SK-N-SH treated with all-trans-retinoic acid at 6 μM for 48 hours (cell line): ENCODE measurements at regions not wholly inside any gene's neighbourhood (a gene's known extent, or its start where the extent isn't known, plus 50 kb on each side); places are given as distances from the start of the nearest gene placed in this dataset.

Experiments
- ATAC-seq: fragments of 200-7000 bp; cut with Tn5 transposase; 3 replicates; pipeline ENCODE4 v1.9.1; 2020; ENCODE audit warnings: mild to moderate bottlenecking, moderate library complexity
- ARNTL ChIP-seq: fragments of 450-650 bp; formaldehyde crosslinking; IDR thresholded peaks from 2 replicates; pipeline ENCODE4 v1.5.0; 2020; ENCODE audit warnings: low read depth, mild to moderate bottlenecking, moderate library complexity, borderline replicate concordance
- BACH2 ChIP-seq: fragments of 250-450 bp; sonication (Bioruptor Pico); IDR thresholded peaks from 2 replicates; pipeline ENCODE4 v1.9.0; 2021; ENCODE audit warnings: mild to moderate bottlenecking, borderline replicate concordance
- CSDC2 ChIP-seq: fragments of 250-450 bp; sonication (Bioruptor Pico); IDR thresholded peaks from 2 replicates; pipeline ENCODE4 v1.5.0; 2020; ENCODE audit warnings: mild to moderate bottlenecking, moderate library complexity
- ESRRG ChIP-seq: fragments of 250-450 bp; sonication (Bioruptor Pico); IDR thresholded peaks from 2 replicates; pipeline ENCODE4 v1.6.1; 2021; ENCODE audit warnings: mild to moderate bottlenecking
- GLIS3 ChIP-seq: fragments of 250-450 bp; sonication (Bioruptor Pico); IDR thresholded peaks from 2 replicates; pipeline ENCODE4 v1.5.0; 2020; ENCODE audit warnings: mild to moderate bottlenecking, moderate library complexity
- ISL1 ChIP-seq: fragments of 250-450 bp; sonication (Bioruptor Pico); IDR thresholded peaks from 2 replicates; pipeline ENCODE4 v2.1.2; 2022; ENCODE audit warnings: mild to moderate bottlenecking, moderate library complexity
- OSR1 ChIP-seq: fragments of 250-450 bp; sonication (Bioruptor Pico); IDR thresholded peaks from 2 replicates; pipeline ENCODE4 v1.8.0; 2022; ENCODE audit warnings: moderate library complexity, mild to moderate bottlenecking, inconsistent platforms
- POU6F1 ChIP-seq: fragments of 250-450 bp; sonication (Bioruptor Pico); IDR thresholded peaks from 2 replicates; pipeline ENCODE4 v1.8.0; 2021; ENCODE audit warnings: low read depth, mild to moderate bottlenecking, moderate library complexity, borderline replicate concordance
- PPARA ChIP-seq: fragments of 250-450 bp; sonication (Bioruptor Pico); IDR thresholded peaks from 2 replicates; pipeline ENCODE4 v1.5.0; 2020; ENCODE audit warnings: mild to moderate bottlenecking, borderline replicate concordance
- RARB ChIP-seq: fragments of 250-450 bp; sonication (Bioruptor Pico); IDR thresholded peaks from 2 replicates; pipeline ENCODE4 v1.8.0; 2021; ENCODE audit warnings: mild to moderate bottlenecking, moderate library complexity
- SNAI2 ChIP-seq: fragments of 250-450 bp; sonication (Bioruptor Pico); IDR thresholded peaks from 2 replicates; pipeline ENCODE4 v1.5.0; 2020; ENCODE audit warnings: mild to moderate bottlenecking, moderate library complexity
- TCF4 ChIP-seq: fragments of 250-450 bp; sonication (Bioruptor Pico); IDR thresholded peaks from 2 replicates; pipeline ENCODE4 v1.8.0; 2021; ENCODE audit warnings: mild to moderate bottlenecking, moderate library complexity, borderline replicate concordance
- TOX ChIP-seq: fragments of 250-450 bp; sonication (Bioruptor Pico); IDR thresholded peaks from 2 replicates; pipeline ENCODE4 v1.8.0; 2021; ENCODE audit warnings: mild to moderate bottlenecking, moderate library complexity, borderline replicate concordance
- ZC3H10 ChIP-seq: fragments of 250-450 bp; sonication (Bioruptor Pico); IDR thresholded peaks from 2 replicates; pipeline ENCODE4 v1.5.1; 2021; ENCODE audit warnings: mild to moderate bottlenecking, moderate library complexity
- ZFP3 ChIP-seq: fragments of 250-450 bp; sonication (Bioruptor Pico); IDR thresholded peaks from 2 replicates; pipeline ENCODE4 v1.5.0; 2020; ENCODE audit warnings: mild to moderate bottlenecking, moderate library complexity
- ZFP30 ChIP-seq: fragments of 450-650 bp; formaldehyde crosslinking; IDR thresholded peaks from 2 replicates; pipeline ENCODE4 v1.5.0; 2022; ENCODE audit warnings: mild to moderate bottlenecking, moderate library complexity
- ZNF565 ChIP-seq: fragments of 450-650 bp; formaldehyde crosslinking; conservative IDR thresholded peaks from 2 replicates; pipeline ENCODE4 v1.5.0; 2020; ENCODE audit warnings: low read depth, mild to moderate bottlenecking, moderate library complexity
- ZNF70 ChIP-seq: fragments of 450-650 bp; formaldehyde crosslinking; IDR thresholded peaks from 2 replicates; pipeline ENCODE4 v1.5.0; 2020; ENCODE audit warnings: mild to moderate bottlenecking, moderate library complexity
- ZNF8 ChIP-seq: fragments of 450-650 bp; formaldehyde crosslinking; IDR thresholded peaks from 2 replicates; pipeline ENCODE4 v1.5.0; 2020; ENCODE audit warnings: mild to moderate bottlenecking, moderate library complexity
- TF ChIP-seq, protein P1 (sequence below): fragments of 250-450 bp; sonication (Bioruptor Pico); IDR thresholded peaks from 2 replicates; pipeline ENCODE4 v1.5.1; 2020; ENCODE audit warnings: low read depth, mild to moderate bottlenecking, moderate library complexity
- TF ChIP-seq, protein P2 (sequence below): fragments of 250-450 bp; sonication (Bioruptor Pico); IDR thresholded peaks from 2 replicates; pipeline ENCODE4 v1.8.0; 2020; ENCODE audit warnings: mild to moderate bottlenecking, moderate library complexity, borderline replicate concordance
- TF ChIP-seq, protein P3 (sequence below): fragments of 250-450 bp; sonication (Bioruptor Pico); IDR thresholded peaks from 2 replicates; pipeline ENCODE4 v1.5.0; 2020; ENCODE audit warnings: mild to moderate bottlenecking, moderate library complexity

DNA sequence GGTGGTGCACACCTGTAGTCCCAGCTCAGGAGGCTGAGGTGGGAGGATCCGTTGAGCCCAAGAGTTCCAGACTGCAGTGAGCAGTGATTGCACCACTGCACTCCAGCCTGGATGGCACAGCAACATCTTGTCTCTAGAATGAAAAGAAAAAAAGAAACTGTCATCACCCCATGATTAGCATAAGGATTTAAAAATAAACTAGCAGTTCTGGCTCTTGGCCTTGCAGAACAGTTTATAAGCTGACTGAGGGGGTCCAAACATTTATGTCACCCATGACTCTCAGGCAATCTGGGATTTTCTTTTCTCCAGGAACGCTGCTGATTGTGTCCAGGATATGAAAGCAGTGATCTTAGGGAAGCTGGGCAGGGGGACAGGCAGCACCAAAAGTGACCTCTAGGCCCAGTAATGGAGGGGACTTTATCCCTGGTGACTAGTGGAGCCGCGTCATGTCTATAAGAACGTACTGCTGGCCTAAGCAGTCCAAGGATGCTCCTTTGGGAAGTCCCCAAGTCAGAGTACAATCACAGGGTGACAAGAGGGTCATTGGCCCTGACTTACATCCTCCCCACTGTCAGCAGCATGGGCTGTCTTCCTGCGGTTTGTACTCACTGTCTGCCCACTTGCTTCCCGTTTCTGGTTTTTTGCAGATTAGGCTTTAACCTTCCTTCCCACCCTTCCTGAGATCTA is 177.4 kb downstream of the ARHGAP12 start:
- TF ChIP-seq ISL1 (CRISPR knock-in tag) = no peak
- TF ChIP-seq, all 23 proteins: peak for 0
- ATAC-seq = no peak

DNA sequence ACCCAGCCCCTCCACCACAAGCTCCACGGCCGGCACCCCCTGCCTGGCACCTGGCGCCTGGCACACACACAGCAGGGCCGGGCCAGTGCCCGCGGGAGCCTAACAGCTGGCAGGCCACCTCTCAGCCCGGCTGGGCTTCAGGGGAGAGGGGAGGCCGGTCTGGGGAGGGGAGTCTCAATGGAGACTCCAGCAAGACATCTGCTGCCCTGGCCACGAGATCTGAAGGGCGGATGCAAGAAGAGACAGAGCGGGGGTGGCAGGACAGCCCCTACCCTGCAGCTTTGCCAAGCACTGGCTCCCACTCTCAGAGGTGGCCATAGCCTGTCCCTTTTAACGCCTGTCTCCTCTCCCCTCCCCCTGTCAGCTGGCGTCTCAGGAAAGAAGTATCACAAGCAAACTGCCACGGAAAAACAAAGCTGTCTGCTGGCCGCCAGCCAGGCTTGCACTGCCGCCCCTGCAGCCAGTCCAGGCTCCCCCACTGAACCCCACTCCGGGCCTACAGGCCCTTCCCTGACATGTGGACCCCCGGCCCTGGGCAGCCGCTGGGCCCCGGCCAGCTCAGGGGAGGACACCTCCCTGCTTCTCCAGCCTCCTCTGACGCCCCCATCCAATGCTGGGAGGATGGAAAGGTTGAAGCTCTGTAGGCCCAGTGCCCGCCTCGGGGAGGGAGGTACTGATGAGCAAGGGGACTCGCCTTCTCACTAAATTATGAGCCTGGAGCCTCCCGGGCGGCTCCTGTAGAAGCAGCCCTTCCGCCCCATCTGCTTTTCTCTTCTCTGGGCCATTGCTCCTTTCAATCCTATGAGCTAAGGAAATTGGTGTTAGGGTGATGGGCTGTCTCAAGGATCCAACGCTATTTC is 178.4 kb downstream of the ARHGAP12 start:
- peak; percentile 22 for ATAC-seq
- TF ChIP-seq ZFP30 (CRISPR knock-in tag) (no peak), POU6F1 (CRISPR knock-in tag) (no peak), ZNF8 (CRISPR knock-in tag) (no peak), ZC3H10 (no peak), BACH2 (CRISPR knock-in tag) (no peak), CSDC2 (CRISPR knock-in tag) (no peak), PPARA (CRISPR knock-in tag) (no peak), ESRRG (no peak), ZFP3 (CRISPR knock-in tag) (no peak), ARNTL (no peak), SNAI2 (CRISPR knock-in tag) (no peak), ISL1 (CRISPR knock-in tag) (no peak), TOX (CRISPR knock-in tag) (no peak), GLIS3 (CRISPR knock-in tag) (no peak), ZNF565 (CRISPR knock-in tag) (no peak), OSR1 (CRISPR knock-in tag) (no peak), RARB (CRISPR knock-in tag) (no peak)
- TF ChIP-seq, protein P1, sequence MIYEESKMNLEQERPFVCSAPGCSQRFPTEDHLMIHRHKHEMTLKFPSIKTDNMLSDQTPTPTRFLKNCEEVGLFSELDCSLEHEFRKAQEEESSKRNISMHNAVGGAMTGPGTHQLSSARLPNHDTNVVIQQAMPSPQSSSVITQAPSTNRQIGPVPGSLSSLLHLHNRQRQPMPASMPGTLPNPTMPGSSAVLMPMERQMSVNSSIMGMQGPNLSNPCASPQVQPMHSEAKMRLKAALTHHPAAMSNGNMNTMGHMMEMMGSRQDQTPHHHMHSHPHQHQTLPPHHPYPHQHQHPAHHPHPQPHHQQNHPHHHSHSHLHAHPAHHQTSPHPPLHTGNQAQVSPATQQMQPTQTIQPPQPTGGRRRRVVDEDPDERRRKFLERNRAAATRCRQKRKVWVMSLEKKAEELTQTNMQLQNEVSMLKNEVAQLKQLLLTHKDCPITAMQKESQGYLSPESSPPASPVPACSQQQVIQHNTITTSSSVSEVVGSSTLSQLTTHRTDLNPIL (CRISPR knock-in tag) = no peak
- TF ChIP-seq, protein P2, sequence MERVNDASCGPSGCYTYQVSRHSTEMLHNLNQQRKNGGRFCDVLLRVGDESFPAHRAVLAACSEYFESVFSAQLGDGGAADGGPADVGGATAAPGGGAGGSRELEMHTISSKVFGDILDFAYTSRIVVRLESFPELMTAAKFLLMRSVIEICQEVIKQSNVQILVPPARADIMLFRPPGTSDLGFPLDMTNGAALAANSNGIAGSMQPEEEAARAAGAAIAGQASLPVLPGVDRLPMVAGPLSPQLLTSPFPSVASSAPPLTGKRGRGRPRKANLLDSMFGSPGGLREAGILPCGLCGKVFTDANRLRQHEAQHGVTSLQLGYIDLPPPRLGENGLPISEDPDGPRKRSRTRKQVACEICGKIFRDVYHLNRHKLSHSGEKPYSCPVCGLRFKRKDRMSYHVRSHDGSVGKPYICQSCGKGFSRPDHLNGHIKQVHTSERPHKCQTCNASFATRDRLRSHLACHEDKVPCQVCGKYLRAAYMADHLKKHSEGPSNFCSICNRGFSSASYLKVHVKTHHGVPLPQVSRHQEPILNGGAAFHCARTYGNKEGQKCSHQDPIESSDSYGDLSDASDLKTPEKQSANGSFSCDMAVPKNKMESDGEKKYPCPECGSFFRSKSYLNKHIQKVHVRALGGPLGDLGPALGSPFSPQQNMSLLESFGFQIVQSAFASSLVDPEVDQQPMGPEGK = no peak

- TF ChIP-seq POU6F1 (CRISPR knock-in tag) (no peak), GLIS3 (CRISPR knock-in tag) (no peak), TCF4 (CRISPR knock-in tag) (no peak), PPARA (CRISPR knock-in tag) (no peak), ZNF70 (no peak), SNAI2 (CRISPR knock-in tag) (no peak), ISL1 (CRISPR knock-in tag) (no peak)
- TF ChIP-seq, protein P2 = no peak
- TF ChIP-seq, protein P3, sequence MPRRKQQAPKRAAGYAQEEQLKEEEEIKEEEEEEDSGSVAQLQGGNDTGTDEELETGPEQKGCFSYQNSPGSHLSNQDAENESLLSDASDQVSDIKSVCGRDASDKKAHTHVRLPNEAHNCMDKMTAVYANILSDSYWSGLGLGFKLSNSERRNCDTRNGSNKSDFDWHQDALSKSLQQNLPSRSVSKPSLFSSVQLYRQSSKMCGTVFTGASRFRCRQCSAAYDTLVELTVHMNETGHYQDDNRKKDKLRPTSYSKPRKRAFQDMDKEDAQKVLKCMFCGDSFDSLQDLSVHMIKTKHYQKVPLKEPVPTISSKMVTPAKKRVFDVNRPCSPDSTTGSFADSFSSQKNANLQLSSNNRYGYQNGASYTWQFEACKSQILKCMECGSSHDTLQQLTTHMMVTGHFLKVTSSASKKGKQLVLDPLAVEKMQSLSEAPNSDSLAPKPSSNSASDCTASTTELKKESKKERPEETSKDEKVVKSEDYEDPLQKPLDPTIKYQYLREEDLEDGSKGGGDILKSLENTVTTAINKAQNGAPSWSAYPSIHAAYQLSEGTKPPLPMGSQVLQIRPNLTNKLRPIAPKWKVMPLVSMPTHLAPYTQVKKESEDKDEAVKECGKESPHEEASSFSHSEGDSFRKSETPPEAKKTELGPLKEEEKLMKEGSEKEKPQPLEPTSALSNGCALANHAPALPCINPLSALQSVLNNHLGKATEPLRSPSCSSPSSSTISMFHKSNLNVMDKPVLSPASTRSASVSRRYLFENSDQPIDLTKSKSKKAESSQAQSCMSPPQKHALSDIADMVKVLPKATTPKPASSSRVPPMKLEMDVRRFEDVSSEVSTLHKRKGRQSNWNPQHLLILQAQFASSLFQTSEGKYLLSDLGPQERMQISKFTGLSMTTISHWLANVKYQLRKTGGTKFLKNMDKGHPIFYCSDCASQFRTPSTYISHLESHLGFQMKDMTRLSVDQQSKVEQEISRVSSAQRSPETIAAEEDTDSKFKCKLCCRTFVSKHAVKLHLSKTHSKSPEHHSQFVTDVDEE (CRISPR knock-in tag) = no peak
- no peak for ATAC-seq
Observed at GRCh38 chr10:31749301-31749700, 179.3 kb downstream of the ARHGAP12 start.
